A673 (cell line): ENCODE measurements at regions not wholly inside any gene's neighbourhood (a gene's known extent, or its start where the extent isn't known, plus 50 kb on each side); places are given as distances from the start of the nearest gene placed in this dataset.

Source experiments
- BruUV-seq: library from RNA; stranded (reverse); fragments of 400-500 nt; replicated peaks from 2 replicates; lab custom pipeline; 2021; lab: Mats Ljungman, UMichigan
- CTCF ChIA-PET: fragments of 300-600 bp; sonication (Branson Sonifier 250); formaldehyde crosslinking; loops from one replicate; lab custom pipeline; 2022; ENCODE audit warnings: antibody characterized with exemption; lab: Charles Lee
- POLR2A ChIA-PET: fragments of 300-600 bp; sonication (Branson Sonifier 250); formaldehyde crosslinking; loops from one replicate; lab custom pipeline; 2022; ENCODE audit warnings: antibody characterized with exemption; ENCODE audit not compliant: low non-redundant PET; lab: Charles Lee
- DNase-seq: peaks from one replicate; pipeline ENCODE4 v3.0.0-alpha.2; 2015; ENCODE audit warnings: low spot score
- H3K27ac ChIP-seq: fragments of 200-600 bp; sonication (generic); 2 replicates; pipeline ENCODE4 v1.5.1; 2016; ENCODE audit warnings: mixed run types, low read depth, mild to moderate bottlenecking, mixed read lengths, antibody characterized with exemption, low read length; ENCODE audit not compliant: poor library complexity, severe bottlenecking
- H3K27me3 ChIP-seq: fragments of 200-600 bp; sonication (generic); replicated peaks from 2 replicates; pipeline ENCODE4 v1.6.1; 2017; ENCODE audit warnings: mixed run types, low read depth, mild to moderate bottlenecking, mixed read lengths, antibody characterized with exemption, low read length; ENCODE audit not compliant: insufficient read depth, poor library complexity
- H3K36me3 ChIP-seq: fragments of 200-600 bp; sonication (generic); 2 replicates; pipeline ENCODE4 v1.6.1; 2016; ENCODE audit warnings: mixed run types, mild to moderate bottlenecking, mixed read lengths, antibody characterized with exemption, low read length; ENCODE audit not compliant: insufficient read depth, poor library complexity, severe bottlenecking
- H3K4me1 ChIP-seq: fragments of 200-600 bp; sonication (generic); 2 replicates; pipeline ENCODE4 v1.6.1; 2017; ENCODE audit warnings: mixed run types, mild to moderate bottlenecking, mixed read lengths, antibody characterized with exemption, low read length; ENCODE audit not compliant: insufficient read depth, poor library complexity, severe bottlenecking
- H3K4me3 ChIP-seq: fragments of 200-600 bp; sonication (generic); 2 replicates; pipeline ENCODE4 v1.5.1; 2016; ENCODE audit warnings: low read depth, mixed run types, mild to moderate bottlenecking, mixed read lengths, low read length; ENCODE audit not compliant: poor library complexity, severe bottlenecking
- H3K9me3 ChIP-seq: fragments of 200-600 bp; sonication (generic); 2 replicates; pipeline ENCODE4 v1.6.1; 2016; ENCODE audit warnings: mixed run types, low read depth, mild to moderate bottlenecking, mixed read lengths, antibody characterized with exemption, low read length; ENCODE audit not compliant: poor library complexity, severe bottlenecking
- EZH2 ChIP-seq: fragments of 200-600 bp; sonication (generic); IDR thresholded peaks from 2 replicates; pipeline ENCODE4 v1.6.1; 2017; ENCODE audit warnings: borderline replicate concordance, low read depth, mild to moderate bottlenecking, mixed read lengths, antibody characterized with exemption, low read length; ENCODE audit not compliant: poor library complexity, severe bottlenecking
- intact Hi-C: fragments of 100-400 bp; cut with micrococcal nuclease; formaldehyde crosslinking; loops from one replicate; pipeline ENCODE4 v1.10.0; 2022; ENCODE audit not compliant: unreplicated experiment
- TF ChIP-seq, protein P1 (sequence below): fragments of 300-800, 200-600 bp; sonication (generic); conservative IDR thresholded peaks from 2 replicates; pipeline ENCODE4 v1.5.1; 2017; ENCODE audit warnings: low read depth, mild to moderate bottlenecking, antibody characterized with exemption, low read length, moderate library complexity, mixed read lengths

- Histone ChIP-seq H3K4me3 (no peak overlapping the region), H3K36me3 (no peaks in the 10 kb centered on the region), H3K27me3 (no peaks in the 10 kb centered on the region), H3K4me1 (no peaks in the 10 kb centered on the region), H3K27ac (no peak overlapping the region), H3K9me3 (no peaks in the 10 kb centered on the region)
- ChIA-PET CTCF (no interaction called here), POLR2A (no interaction called here)
- DNase-seq: no peak
- TF ChIP-seq, protein P1, sequence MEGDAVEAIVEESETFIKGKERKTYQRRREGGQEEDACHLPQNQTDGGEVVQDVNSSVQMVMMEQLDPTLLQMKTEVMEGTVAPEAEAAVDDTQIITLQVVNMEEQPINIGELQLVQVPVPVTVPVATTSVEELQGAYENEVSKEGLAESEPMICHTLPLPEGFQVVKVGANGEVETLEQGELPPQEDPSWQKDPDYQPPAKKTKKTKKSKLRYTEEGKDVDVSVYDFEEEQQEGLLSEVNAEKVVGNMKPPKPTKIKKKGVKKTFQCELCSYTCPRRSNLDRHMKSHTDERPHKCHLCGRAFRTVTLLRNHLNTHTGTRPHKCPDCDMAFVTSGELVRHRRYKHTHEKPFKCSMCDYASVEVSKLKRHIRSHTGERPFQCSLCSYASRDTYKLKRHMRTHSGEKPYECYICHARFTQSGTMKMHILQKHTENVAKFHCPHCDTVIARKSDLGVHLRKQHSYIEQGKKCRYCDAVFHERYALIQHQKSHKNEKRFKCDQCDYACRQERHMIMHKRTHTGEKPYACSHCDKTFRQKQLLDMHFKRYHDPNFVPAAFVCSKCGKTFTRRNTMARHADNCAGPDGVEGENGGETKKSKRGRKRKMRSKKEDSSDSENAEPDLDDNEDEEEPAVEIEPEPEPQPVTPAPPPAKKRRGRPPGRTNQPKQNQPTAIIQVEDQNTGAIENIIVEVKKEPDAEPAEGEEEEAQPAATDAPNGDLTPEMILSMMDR: no peak
- TF ChIP-seq EZH2: no peak
- BruUV-seq: no TSS peak
- intact Hi-C loops: no loop called here
Observed at GRCh38 chr4:64857815-64858214, 448.6 kb upstream of the TECRL start.

- DNase-seq: no peak
- intact Hi-C loops: no loop called here
- POLR2A ChIA-PET: no interaction called here
- H3K4me3 ChIP-seq: no peak overlapping the region
- TF ChIP-seq EZH2: no peak
- TF ChIP-seq, protein P1: no peak
- BruUV-seq: no TSS peak
- no peak overlapping the region for H3K27ac ChIP-seq
- no peaks in the 10 kb centered on the region for H3K9me3 ChIP-seq
- no peaks in the 10 kb centered on the region for H3K4me1 ChIP-seq
- H3K36me3 ChIP-seq: no peaks in the 10 kb centered on the region
- H3K27me3 ChIP-seq: no peaks in the 10 kb centered on the region
- CTCF ChIA-PET: no interaction called here
Observed at GRCh38 chr4:64857198-64857597, 447.9 kb upstream of the TECRL start.

- CTCF ChIA-PET: no interaction called here
- POLR2A ChIA-PET: no interaction called here
- Histone ChIP-seq H3K4me3 (no peak overlapping the region), H3K36me3 (no peaks in the 10 kb centered on the region), H3K9me3 (no peaks in the 10 kb centered on the region), H3K4me1 (no peaks in the 10 kb centered on the region), H3K27me3 (no peaks in the 10 kb centered on the region), H3K27ac (no peak overlapping the region)
- intact Hi-C loops: no loop called here
- no peak for TF ChIP-seq EZH2
- TF ChIP-seq, protein P1: no peak
- no TSS peak for BruUV-seq
- no peak for DNase-seq
Observed at GRCh38 chr4:64846417-64846816, 437.2 kb upstream of the TECRL start.
